Hematopoietic multipotent progenitor cell treated with erythropoietin and hydrocortisone succinate and interleukin-3 and kit ligand, for 15 days (in vitro differentiated cells): ENCODE measurements at regions not wholly inside any gene's neighbourhood (a gene's known extent, or its start where the extent isn't known, plus 50 kb on each side); places are given as distances from the start of the nearest gene placed in this dataset.

Experiments used
- DNase-seq: peaks from one replicate; pipeline ENCODE4 v3.0.0-alpha.2; 2015; ENCODE audit warnings: low spot score

DNA sequence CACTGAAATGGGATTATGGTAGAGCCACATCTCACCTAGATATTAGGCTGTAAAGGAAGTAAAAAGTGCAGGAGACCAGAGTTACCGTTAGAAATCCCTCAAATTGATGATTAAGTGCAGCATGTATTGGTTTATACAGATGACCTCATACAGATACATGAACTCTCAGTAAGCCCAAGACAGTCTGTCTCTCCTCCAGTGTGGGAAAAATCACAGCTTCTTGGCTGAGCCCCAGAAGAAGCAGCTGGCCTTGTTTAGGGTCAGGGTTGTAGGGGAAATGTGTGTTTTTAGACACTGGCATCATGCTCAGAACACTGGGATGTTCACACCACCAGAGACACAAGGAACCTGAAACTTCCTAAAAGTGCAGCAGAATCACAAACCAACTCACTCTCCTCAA lies 135.9 kb downstream of the KATNIP start:
- DNase-seq = no peak

DNA sequence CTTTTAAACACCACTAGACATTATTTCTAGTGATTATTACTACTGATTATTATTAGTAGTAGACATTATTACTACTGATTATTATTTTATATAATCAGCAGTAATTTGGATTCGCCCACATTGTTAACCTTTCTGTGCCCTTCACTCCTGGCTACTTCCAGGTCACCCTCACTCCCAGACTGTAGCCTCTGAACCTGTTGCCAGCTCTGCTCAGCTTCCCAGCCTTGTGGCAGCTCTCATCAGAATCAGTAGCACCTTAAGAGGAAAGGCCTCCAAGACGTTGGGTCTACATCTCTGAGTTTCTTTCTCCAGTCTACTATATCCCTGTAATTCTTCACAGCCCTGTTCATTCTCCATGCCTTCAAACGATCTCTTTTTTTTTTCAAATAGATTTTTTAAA lies 137.0 kb downstream of the KATNIP start:
- DNase-seq = no peak

DNA sequence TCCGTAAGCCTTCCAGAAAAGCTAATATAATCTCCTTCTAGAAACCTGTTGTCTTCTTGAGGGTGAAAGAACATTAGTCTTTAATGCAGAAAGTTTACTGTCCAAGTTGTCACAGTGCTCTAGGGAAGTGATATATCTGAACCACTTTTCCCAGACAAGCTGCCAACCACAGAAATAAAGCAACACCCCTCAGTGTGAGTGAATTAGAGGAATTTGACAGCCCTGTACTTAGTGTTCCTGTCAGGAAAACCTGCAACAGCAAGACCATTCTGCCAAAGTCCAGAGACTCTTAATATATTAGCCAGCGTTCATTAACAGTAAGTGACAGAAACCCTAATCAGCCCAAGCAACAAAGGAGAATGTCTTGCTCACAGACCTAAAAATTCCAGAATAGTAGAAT lies 137.7 kb downstream of the KATNIP start:
- DNase-seq = no peak

DNA sequence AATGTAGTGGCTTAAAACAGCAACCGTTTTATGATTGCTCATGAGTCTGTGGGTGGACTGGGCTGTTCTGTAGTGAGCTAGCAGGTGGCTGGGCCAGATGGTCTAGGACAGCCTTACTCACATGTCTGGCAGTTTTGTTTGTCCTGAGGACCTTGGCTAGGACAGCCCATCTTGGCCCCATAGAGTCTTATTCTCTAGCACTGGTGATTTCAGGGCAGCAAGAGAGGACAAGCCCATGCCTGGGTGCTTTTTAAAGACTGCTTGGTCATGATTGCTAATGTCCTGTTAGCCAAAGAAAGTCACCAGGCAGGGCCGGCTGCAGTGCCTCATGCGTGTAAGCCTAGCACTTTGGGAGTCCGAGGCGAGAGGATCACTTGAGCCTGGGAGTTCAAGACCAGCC lies 139.8 kb downstream of the KATNIP start:
- no peak for DNase-seq

DNA sequence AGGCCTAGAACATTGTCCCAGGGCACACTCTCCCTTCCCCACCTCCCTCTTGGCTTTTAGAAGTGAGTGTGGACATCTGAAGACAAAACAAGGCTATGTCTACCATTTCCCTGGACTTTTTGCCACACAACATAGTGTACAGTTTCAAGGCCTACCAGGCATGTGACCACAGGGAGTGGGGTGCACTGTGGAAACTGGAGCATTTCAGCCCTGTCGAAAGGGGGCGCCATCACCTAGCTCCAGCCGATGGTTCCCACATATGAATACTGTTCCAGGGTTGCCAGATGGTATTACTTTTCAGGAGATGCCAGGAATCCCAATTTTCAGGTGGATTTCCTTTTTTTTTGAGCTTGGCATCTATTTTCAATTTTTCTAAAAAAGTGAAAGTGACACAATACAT lies 140.7 kb downstream of the KATNIP start:
- DNase-seq = peak; percentile 43

DNA sequence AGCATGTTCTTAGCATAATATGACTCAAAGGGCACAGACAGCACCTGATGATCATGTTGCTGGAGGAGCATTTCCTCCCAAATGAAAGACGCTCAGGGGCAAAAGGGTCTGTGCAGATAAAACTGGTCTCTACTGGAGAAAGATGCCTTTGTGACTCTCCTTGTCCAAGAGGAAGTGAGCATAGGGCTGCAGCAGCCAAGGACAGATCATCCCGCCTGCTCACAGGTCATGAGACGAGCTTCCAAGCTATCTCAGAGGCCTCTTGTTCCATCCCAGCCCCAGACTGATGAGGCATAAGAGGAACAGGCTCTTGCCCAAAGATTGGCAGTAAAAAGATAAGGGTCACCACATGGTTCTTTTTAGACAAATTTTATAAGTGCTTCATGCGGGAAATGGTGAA lies 141.8 kb downstream of the KATNIP start:
- DNase-seq = no peak

DNA sequence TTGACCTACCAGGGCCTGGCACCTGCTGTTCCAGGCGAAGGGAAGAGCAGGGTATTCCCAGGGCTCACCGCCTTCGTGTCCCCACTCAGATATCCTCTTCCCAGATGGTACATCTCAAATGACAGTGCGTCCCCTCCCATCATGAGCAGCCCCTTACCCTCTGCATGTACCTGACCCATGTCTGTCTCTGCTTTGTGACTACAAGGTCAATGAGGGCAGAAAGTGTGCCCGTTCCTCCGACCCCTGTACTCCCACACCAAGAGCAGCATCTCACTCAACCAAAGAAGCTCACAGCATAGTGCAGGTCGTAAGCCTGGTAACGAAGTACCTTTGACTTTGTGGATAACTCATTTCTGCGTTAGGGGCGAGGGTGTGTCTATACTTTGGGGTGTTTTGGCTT lies 142.6 kb downstream of the KATNIP start:
- DNase-seq = no peak

DNA sequence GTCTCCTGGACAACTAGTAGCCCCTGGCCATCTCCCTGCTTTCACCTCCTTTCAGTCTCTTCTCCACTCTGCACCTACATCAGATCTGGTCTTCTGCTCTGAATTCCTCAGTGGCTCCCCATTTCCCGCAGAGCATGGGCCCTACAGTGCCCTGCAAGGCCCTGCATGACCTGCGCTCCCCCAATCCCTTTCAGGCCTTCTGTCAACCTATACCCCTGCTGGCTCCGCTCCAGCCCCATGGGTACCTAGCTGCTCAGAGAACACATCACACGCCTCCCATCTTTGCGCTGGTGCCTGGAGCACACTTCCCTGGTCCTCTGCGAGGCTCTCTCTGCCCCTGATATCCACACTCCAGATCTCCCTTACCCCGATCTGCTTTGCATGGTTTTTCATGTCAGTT lies 145.2 kb downstream of the KATNIP start:
- no peak for DNase-seq

DNA sequence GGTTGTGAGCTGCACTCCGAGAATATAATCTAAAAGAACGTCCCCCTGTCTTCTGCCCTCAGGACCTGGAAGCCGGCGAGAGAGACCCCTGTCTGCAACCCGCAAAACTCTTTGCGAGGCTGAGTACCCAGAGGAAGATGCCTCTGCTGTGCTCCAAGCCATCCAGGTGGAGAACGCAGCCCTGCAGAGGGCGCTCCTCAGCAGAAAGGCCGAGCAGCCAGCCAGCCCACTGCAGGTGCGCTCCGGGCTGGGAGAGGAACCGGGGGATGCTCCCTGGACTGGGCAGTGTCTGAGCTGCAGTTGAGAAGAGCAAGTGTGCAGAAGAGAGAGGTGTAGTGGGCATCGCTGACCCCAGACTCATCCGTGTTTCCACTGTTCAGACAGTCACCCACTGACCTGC lies 148.3 kb downstream of the KATNIP start:
- DNase-seq = no peak

DNA sequence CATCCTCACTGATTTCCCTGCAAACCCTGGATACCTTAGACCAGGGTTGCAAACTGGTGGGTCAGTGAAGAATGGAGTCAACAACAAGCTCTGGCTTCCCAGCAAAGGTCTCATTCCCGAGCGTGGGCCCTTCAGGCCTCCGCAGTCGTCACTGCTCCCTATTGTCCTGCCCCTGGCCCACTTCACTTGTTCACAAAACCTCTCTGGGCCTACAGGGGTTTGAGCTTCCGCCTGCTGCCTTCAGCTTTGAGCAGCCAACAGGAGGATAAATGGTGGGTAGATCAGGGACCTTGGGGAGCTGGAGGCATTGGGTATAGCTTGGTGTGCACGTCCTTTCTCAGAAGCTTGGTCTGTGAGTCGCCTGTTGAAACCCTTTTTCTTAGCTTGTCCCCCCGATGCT lies 148.8 kb downstream of the KATNIP start:
- no peak for DNase-seq

DNA sequence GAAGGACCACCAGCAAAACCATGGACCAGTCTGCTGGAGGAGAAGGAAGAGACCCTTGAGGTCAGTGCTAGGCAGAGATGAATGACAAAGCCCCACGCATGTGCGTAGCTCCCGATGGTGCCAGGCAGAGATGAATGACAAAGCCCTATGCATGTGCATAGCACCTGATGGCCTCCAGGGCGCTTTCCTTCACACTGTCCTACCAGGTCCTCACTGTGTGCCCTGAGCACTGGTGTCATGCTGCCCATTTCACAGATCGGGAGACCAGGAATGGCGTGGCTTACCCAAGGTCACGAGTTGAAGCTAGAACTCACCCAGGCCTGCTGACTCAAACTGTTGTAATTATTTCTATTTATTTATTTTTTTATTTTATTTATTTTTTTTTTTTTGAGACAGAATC lies 149.6 kb downstream of the KATNIP start:
- DNase-seq = no peak

DNA sequence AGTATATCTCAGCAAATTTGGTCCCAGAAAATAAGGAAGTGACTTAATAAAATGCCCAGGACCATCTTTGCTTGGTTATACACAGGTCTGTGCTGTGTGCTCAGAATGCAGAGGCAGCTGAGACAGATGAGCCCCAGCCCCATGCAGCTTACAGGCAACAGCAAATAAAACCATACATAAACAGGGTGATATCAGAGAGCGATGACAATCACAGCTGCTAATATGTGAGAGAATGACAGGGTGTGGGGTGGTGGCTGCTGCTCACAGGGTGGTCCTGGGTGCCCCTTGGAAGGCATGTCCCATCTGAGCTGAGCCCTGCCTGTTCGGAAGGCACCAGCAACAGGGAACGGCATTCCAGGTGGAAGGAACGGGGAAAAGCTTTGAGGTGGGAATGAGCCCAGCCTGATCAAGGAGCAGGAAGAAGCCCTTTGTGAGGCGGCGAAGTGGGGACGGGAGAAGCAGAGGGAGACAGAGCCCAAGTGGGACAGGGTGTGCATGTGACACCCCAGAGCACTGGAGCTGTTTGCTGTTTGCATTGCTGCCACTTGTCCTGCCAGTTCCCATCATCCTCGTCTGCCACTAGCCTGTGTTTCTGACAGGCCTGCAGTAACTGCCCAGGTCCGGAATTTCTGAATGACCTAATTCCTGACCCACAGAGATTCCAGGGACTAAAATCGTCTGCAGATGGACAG lies 150.5 kb downstream of the KATNIP start:
- no peak for DNase-seq

DNA sequence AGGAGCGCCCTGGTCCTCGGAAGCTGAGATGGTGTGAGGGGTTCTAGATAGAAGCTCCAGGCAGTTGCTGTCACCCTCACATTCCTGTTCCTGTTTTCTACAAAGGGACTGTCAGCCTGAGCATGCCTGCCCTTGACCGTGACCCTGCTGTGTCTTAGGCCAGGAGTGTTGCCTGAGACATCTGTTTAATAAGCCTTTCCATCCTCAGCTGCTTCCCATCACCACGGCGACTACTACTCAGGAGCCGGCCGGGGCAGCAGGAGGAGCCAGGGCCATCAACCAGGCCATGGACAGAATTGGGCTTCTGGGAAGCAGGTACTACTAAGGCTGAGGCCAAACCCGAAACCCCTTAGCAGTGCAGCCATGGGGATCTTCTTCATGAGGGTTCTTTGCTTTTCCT lies 151.4 kb downstream of the KATNIP start:
- DNase-seq = no peak

DNA sequence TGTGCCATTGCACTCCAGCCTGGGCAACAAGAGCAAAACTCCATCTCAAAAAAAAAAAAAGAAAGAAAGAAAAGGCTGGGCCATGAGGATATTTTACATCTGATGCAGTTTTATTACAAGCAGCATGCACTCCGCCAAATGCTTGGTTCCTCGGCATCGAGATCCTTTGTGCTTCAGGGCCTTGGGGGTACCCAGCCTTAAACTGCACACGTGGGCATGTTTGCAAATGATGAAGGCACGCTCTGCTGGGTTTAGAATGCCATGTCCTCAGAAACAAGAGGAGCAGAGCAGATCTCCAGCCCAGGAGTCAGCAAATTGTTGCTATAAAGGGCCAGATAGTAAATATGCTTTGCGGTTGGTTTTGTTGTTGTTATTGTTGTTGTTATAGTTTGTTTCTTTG lies 153.2 kb downstream of the KATNIP start:
- no peak for DNase-seq

DNA sequence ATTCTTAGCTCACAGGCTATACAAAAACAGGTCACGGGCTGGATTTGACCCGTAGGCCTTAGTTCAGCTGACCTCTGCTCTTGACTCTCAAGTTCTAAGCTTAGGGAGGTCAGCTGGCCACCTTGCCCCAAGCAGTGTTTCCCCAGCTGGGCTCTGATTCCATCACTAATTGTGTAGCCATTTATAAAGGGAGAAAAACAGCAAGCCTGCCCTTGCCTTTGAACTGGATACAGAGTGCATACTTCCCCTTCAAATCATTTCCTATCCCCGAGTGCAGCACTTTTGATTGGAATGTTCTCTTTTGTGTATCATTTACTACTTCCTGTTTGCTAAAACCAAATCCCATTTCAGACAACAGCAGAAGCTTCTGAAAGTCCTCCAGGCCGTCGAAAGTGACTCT lies 153.6 kb downstream of the KATNIP start:
- no peak for DNase-seq

DNA sequence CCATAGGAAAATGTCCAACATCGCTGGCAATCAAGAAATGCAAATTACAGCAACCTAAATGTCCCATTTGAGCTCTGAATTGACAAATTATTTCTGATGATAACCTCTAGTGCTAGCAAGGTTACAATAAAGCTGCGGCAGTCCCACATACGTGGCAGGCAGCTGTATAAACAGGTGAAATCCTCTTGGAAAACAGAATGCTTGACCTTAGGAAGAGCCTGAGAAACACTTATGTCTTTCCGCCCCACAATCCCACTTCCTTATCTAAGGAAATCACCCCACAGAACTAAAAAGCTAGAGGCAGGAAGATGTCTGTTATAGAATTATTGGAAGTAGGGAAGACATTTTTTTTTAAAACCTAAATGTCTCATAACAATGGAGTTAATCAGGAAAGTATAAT lies 154.3 kb downstream of the KATNIP start:
- no peak for DNase-seq

DNA sequence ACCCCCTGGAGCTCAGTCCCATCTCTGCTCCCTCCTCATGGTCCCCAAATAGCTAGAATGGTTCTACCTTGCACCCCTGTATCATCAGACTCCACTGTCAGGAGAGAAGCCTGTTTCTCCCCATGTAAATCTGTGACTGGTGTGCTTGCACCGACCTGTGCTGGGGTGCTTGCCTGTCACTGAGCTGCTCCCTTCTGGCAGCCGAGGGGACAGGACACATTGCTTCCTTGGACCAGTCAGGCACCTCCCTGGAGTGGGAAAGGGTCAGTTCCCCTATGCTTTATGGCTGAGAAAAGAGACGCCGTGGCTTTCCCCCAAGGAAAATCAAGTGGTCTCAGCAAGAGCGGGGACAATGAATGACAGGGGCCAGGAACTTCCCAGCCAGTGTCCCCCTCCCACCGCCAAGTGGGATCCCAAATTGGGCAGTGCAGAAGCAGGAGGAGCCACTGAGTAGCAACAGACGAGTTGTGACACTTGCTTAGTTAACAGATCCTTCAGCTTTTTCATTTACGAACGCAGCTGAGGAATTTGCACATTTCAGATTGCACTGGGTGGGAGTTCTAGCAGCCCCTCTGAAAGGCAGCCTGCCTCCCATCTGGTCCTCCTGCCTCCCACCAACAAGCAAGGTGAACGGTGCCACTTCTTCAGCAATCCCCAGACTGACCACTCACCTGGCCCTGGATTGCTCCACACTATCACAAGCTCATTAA lies 156.4 kb downstream of the KATNIP start:
- no peak for DNase-seq

DNA sequence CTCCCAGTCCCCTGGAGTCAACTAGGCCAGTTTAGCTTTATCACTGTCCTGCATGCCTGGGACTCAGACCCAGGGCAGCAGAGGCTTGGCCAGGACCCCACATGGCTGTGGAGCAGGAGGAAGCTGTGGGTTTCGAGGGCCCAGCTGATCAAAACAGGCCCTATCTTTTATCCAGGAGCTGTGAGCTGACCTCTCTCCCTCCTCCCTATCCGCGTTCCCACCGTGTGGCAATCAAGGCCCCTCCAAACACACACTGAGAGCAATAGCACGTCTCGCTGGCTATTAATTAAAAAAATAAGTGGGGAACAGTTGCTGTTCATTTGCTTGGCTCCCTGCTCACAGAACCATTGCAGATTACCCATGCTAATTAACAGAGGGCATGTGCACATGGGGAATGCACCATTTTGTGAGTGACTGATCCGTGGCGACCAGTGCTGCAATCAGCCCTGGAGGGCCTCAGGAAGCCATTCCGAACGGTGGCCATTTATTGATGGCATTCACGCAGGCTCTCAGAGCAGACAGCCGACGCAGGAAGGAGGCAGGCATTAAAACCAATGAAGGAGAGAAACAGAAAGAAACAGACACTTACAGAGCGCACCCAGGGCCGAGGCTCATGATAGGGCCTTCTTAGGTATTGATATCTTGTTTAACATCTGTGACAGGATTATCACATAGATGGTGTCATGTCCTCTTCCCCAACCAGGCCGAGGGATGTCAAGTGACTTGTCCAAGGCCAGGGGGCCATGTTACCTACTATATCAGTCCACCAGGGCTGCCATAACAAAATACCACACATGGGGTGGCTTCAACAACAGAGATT lies 157.1 kb downstream of the KATNIP start:
- no peak for DNase-seq

DNA sequence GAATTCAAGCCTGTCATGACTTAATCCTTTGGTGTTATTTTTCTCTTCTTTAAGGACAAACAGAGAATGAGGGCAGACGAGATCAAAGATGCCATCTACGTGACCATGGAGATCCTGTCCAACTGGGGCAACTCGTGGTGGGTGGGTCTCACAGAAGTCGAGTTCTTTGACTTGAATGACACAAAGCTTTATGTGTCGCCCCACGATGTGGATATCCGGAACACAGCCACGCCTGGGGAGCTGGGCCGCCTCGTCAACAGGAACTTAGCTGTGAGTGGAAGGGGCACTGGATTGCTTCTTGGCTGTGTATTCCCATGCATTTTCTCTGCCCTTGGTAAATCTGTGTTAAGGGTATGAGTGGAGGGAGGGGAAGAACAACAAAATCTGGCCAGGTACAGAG lies 158.7 kb downstream of the KATNIP start:
- DNase-seq = no peak

DNA sequence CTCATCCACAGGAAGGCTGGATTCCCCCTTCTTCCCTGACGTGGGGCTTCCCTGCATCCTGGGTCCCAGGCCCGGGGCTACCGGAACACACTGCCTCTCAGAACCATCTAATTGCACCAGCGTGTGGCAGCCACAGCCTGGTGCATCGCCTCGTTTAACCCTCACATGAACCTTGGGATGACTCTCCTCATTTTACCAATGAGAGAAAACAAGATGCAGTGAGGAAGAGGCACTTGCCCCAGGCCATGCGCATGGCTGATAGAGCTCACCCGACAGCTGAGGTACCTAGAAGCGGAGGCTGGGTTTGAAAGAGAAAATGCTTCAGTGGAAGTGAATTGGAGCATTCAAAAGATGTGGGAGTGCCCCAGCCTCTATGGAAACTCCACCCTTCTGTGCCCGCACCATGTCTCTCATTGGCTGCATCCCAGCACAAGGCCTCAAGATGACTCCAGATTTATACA lies 162.3 kb downstream of the KATNIP start:
- no peak for DNase-seq

DNA sequence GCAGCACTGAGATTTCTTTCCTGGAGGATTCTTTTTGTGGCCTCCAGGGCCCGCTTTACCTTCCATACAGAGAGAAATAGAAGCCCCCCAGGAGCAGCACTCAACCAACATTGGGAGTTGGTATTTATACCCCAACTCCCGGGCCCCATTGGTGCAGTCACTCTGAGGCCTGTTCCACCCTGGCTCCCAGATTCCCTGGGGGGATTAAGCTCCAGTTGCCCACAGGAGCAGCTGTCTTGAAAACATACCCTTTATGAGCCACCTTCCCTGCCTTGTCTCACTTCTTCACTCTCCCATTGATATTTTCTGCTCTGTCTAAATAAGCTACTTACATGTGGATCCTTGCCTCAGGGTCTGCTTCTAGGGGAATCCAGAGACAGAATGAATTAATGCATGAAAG lies 167.8 kb downstream of the KATNIP start:
- no peak for DNase-seq

DNA sequence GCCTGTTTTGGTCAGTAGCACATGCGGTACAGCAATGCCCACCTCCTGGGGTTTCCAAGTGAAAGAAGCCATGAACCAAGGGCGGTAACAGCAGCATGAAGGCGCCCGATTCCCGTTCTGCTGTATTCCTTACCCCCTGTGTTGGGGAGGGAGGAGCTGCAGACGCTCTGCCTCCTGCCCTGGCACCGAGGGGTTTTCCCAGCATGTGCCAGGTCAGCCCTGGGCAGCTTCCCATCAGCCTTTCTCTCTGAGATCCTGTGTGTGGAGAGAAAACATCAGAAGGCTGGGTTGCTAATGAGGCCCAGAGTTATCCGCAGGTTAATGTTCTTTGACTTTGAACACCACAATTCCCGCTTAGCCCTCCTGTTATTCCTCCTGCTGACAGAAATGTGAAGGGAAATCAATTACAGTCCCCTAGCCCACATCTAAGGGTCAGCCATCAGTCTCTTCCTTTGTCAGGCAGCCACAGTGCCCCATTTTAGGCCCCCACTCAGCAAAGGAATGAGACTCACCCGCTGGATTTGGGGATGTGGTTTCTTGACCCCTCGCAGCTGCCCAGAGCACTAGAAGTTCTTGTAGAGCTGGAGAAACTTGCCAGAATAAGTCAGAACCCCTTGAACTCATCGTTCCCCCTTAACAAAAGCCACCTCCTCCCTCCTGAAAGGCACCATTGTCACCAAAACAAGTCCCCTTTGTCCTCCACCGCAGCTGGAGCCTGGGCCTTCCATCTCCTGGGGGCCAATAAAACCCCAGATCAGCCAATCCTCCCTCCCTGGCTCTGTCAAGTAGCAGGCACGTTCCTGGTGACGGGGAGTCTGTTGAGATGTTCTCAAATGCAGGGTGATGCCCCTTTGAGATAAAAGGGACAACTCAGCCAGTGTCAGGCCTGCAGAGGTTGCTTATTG lies 168.5 kb downstream of the KATNIP start:
- no peak for DNase-seq
